ENCODE measurements at regions not wholly inside any gene's neighbourhood (a gene's known extent, or its start where the extent isn't known, plus 50 kb on each side); places are given as distances from the start of the nearest gene placed in this dataset.

DNA sequence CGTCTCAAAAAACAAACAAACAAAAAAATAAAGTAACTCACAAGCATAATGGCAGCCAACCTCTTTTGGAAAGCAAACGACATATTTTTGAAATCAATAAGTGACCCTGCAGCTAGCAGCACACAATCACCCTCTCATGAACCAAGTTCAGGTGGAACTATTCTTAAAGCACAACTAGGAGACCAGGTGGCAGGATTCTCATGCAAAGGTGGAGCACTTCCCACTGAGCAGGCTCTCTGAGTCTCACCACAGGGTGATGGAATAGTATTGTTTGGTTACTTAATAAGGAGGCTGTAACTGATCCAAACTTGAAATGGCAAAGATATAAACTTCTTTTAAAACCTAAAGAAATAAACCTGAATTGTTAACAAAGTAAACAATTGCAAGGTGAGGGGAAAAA is 1293.1 kb downstream of the PCDH19 start:
- no peak for TF ChIP-seq SUZ12 (IDR thresholded peaks at IDR 0.05; ENCODE audit: extremely low read depth, insufficient read depth, insufficient read length)
- TF ChIP-seq YY1 (IDR thresholded peaks at IDR 0.05; ENCODE audit: insufficient read depth, insufficient read length) = no peak
